Retinal pigment epithelial cell (primary cell): ENCODE measurements at regions not wholly inside any gene's neighbourhood (a gene's known extent, or its start where the extent isn't known, plus 50 kb on each side); places are given as distances from the start of the nearest gene placed in this dataset.

Source experiments
- DNase-seq: peaks from one replicate; pipeline ENCODE4 v3.0.0-alpha.2; 2010; ENCODE audit warnings: low read depth
- H3K4me3 ChIP-seq: 2 replicates; pipeline ENCODE4 v1.5.1; 2011; ENCODE audit warnings: mild to moderate bottlenecking, low read length, control low read depth, moderate library complexity
- CTCF ChIP-seq: conservative IDR thresholded peaks from 2 replicates; pipeline ENCODE4 v1.5.1; 2011; ENCODE audit warnings: low read depth, low read length, control low read depth, inconsistent platforms

- TF ChIP-seq CTCF = no peak
- DNase-seq = no peak
- H3K4me3 ChIP-seq = no peak overlapping the region
These were observed 185.6 kb upstream of the DMRT1 start for GRCh38 chr9:655875-656274.

- peak; percentile 27 for TF ChIP-seq CTCF
- no peak overlapping the region for H3K4me3 ChIP-seq
- no peak for DNase-seq
These were observed 184.4 kb upstream of the DMRT1 start for GRCh38 chr9:656926-657568.

GRCh38 chr9:659286-659685 lies 182.2 kb upstream of the DMRT1 start:
- no peak overlapping the region for H3K4me3 ChIP-seq
- TF ChIP-seq CTCF = no peak
- DNase-seq = no peak

- DNase-seq = no peak
- TF ChIP-seq CTCF = no peak
- no peak overlapping the region for H3K4me3 ChIP-seq
These were observed 181.3 kb upstream of the DMRT1 start for GRCh38 chr9:660227-660626.

- H3K4me3 ChIP-seq = no peak overlapping the region
- no peak for TF ChIP-seq CTCF
- DNase-seq = no peak
These were observed 178.0 kb upstream of the DMRT1 start for GRCh38 chr9:663541-663940.

GRCh38 chr9:665296-665695 lies 176.2 kb upstream of the DMRT1 start:
- no peak for DNase-seq
- TF ChIP-seq CTCF = no peak

GRCh38 chr9:671997-672396 lies 169.5 kb upstream of the DMRT1 start:
- DNase-seq = no peak
- no peak overlapping the region for H3K4me3 ChIP-seq
- no peak for TF ChIP-seq CTCF

More at GRCh38 chr9:665296-665695, 176.2 kb upstream of the DMRT1 start:
- no peak overlapping the region for H3K4me3 ChIP-seq
